HG03175 (cell line): ENCODE measurements at regions not wholly inside any gene's neighbourhood (a gene's known extent, or its start where the extent isn't known, plus 50 kb on each side); places are given as distances from the start of the nearest gene placed in this dataset.

Experiments used
- ATAC-seq: cut with Tn5 transposase; IDR thresholded peaks from one replicate; pipeline ENCODE4 v1.9.1; 2021; ENCODE audit warnings: mild to moderate bottlenecking, moderate library complexity; ENCODE audit not compliant: unreplicated experiment

DNA sequence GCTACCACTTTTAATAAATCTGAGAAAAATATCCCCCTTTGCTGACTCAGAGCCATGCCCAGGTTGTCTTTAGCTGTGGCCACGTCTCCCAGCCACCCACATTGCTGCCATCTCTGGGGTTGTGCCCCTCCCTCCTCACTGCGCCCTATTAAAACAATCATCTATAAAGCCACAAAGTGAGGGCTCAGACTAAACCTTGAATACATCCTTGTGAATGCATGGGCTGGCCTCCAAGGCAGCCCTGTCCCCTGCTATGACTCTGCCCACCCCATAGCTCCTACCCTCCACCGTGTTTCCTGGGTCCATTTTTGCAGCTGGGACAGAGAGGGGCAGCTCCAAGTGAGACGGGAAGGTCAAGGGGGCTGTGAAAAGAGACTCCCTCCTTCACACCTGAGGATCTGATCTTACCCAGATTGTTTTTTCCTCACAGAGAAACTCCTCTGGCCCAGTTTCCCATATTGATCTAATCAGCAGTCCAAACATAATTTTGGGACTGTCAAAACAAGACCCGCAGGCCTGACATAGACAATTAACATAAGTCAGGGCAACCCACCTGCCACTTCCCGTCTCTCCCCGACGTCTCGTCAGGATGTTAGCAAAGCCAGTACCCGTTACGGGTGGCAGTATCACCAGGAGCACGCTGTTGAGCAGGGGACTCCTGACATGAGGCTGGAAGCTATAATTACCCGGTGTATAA is 199.0 kb downstream of the KATNAL1 start:
- no peak for ATAC-seq

- no peak for ATAC-seq
These were observed 199.7 kb downstream of the KATNAL1 start for GRCh38 chr13:30107521-30108136.

GRCh38 chr13:30107121-30107520 is 200.2 kb downstream of the KATNAL1 start:
- no peak for ATAC-seq

- no peak for ATAC-seq
These were observed 202.0 kb downstream of the KATNAL1 start for GRCh38 chr13:30105381-30105780.

GRCh38 chr13:30103161-30103840 is 204.1 kb downstream of the KATNAL1 start:
- no peak for ATAC-seq

GRCh38 chr13:30100226-30100625 is 207.1 kb downstream of the KATNAL1 start:
- ATAC-seq, result no peak

GRCh38 chr13:30097701-30098100 is 209.7 kb downstream of the KATNAL1 start:
- ATAC-seq, result no peak

DNA sequence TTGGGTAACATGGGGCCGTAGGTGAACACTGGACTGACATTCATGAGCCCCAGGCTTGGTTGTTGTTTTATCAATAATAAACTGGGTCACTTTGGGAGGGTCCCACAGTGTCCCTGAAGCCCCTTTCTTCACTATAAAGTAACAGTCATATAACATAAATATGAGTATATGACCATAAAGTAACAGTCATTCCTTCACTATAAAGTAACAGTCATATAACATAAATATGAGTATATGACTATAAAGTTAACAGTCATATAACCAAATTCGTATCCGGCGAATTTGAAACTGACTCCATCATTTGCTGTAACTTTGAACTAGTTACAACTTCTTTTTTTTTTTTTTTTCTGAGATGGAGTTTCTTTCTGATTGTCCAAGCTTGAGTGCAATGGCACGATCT is 210.3 kb downstream of the KATNAL1 start:
- no peak for ATAC-seq

DNA sequence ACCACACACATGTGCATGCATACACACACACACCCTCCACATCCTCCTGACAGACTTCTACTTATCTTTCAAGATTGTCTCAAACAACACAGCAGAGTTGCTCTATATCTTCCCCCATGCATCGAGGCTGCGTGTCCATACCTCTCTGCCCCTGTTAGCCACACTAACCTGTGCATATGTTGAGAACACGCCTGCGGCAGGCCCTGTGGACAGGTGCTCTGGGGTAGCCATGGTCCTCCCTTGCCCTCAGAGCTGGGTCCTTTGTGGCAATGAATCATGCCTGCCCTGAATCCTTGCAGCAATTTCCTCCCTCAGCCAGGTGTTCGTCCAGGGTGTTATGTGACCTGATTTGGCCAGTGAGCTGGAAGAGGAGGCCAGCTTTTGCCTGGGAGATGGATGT is 213.3 kb downstream of the KATNAL1 start:
- ATAC-seq, result no peak

DNA sequence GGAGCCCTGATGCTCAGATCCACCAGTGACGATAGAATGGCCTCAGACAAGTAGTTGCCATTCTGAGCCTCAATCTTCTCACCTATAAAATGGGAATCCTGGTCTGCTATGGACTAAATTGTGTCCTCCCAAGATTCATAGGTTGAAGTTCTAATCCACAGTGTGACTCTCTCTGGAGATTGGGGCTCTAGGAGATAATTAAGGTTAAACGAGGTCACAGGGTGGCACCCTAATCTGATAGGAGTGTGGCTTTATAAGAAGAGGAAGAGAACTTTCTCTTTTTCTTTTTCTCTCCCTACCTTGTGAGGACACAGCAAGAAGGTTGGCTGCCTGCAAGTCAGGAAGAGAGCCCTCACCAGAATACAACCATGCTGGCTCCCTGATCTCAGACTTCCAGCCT is 214.1 kb downstream of the KATNAL1 start:
- ATAC-seq, result no peak

DNA sequence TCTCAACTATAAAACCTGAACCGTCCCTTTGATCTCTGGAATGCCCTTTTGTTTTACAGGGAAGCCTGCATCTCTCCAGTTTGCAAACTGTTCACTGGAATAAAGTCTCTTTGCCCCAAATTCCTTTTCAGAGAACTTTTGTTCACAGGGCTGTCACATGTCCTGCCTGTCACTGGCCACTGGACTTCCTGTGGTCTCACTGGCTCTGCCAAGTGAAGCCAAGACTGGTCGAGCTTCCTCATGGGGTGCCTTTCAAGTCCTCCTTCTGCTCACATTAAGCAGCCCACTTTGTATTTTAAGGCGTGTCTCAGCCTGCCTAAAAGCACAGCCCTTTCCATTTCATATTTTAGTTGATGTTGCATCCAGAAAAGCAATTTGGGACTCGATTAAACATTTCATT is 215.7 kb downstream of the KATNAL1 start:
- ATAC-seq, result no peak

GRCh38 chr13:30091035-30091434 is 216.3 kb downstream of the KATNAL1 start:
- no peak for ATAC-seq

GRCh38 chr13:30088312-30088855 is 219.0 kb downstream of the KATNAL1 start:
- no peak for ATAC-seq

DNA sequence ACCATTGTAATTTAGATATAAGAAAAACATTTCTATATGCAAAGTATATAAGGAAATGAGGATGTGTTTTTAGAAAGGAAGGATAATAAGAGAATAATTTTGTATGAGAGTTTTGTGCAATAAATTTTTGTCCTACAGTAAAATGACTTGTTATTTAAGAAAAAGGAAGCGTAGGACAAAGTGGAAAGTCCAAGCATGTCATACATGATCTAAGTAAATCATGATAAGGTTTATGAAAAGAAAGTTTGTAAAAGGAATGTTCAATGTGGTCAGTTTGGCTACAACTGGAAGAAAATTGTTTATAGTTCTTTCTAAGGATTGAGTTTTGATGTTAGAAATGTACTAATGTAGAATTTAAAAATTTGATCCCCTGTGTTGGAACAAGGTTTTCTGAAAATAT is 222.3 kb downstream of the KATNAL1 start:
- ATAC-seq, result no peak

- no peak for ATAC-seq
These were observed 225.0 kb downstream of the KATNAL1 start for GRCh38 chr13:30082391-30082790.

DNA sequence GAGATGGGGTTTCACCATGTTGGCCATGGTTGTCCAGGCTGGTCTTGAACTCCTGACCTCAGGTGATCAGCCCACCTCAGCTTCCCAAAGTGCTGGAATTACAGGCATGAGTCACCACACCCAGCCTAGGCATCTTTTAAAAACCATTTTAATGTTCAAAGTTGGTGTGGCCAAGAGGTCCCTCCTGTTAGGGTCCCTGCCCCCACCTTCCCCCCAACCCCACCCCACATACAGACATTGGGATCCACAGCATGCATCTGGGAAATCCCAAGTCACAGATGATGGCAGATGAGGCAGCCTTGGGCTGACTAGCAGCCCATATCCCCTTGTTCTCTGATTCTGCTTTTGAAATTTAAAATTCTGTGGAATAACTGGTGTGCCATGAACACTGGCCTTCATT is 226.0 kb downstream of the KATNAL1 start:
- no peak for ATAC-seq

GRCh38 chr13:30079501-30079900 is 227.8 kb downstream of the KATNAL1 start:
- no peak for ATAC-seq

DNA sequence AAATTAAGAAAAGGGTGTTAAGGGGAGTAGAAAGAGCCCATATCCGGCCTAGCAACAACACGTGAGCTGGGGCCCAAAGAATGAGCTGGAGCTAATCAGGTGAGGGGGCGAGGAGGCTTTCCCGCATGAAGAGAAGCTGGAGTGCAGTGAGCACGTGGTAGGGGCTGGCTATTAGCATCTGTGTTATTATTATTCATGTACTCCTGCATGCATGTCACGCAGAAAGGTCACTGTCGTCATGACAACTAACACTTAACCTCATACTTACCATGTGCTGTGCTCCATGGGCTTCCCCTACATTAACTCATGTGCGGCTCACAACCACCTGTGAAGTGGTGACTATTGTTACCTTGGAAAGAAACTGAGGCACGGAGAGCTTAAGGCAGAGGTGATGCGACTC is 227.6 kb upstream of the UBL3 start:
- ATAC-seq, result no peak

- no peak for ATAC-seq
These were observed 226.9 kb upstream of the UBL3 start for GRCh38 chr13:30077240-30077735.

GRCh38 chr13:30074955-30075614 is 224.7 kb upstream of the UBL3 start:
- ATAC-seq, result no peak

GRCh38 chr13:30074431-30074830 is 224.0 kb upstream of the UBL3 start:
- no peak for ATAC-seq
